ENCODE measurements at regions not wholly inside any gene's neighbourhood (a gene's known extent, or its start where the extent isn't known, plus 50 kb on each side); places are given as distances from the start of the nearest gene placed in this dataset.

DNA sequence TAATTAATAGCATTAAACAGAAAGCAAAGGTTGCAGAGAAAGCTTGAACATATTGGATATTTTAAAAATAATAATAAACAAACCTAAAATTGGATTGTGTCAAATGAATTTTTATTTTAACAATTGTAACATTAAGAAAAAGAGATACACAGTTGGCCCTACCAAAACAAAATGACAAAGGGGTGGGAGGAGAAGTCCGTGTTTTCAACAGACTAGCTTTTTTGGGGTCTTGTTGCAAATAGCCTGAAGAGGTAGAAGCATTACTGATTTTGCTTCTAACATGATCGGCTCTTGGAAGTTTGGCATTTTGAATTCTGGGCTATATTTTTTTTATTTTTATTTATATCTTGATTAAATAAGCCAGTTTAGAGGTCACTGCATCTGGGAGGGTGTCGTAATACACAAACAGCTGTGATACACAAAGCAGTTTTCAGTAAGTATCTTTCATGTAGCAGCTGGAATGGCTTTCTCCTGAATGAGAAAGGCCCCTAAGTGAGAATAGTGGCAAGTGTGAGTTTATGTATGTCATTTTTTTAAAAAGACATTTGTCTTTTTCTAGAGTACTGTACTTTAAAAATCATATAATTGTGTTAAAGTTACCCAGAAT lies 85.5 kb upstream of the ZNF217 start:
- H3K27ac Mint-ChIP-seq: peak overlapping the region; percentile 95
- TF ChIP-seq, protein P1, sequence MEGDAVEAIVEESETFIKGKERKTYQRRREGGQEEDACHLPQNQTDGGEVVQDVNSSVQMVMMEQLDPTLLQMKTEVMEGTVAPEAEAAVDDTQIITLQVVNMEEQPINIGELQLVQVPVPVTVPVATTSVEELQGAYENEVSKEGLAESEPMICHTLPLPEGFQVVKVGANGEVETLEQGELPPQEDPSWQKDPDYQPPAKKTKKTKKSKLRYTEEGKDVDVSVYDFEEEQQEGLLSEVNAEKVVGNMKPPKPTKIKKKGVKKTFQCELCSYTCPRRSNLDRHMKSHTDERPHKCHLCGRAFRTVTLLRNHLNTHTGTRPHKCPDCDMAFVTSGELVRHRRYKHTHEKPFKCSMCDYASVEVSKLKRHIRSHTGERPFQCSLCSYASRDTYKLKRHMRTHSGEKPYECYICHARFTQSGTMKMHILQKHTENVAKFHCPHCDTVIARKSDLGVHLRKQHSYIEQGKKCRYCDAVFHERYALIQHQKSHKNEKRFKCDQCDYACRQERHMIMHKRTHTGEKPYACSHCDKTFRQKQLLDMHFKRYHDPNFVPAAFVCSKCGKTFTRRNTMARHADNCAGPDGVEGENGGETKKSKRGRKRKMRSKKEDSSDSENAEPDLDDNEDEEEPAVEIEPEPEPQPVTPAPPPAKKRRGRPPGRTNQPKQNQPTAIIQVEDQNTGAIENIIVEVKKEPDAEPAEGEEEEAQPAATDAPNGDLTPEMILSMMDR (conservative IDR thresholded peaks at IDR 0.05): peak; percentile 10
- H3K27me3 Mint-ChIP-seq: no peaks in the 10 kb centered on the region
- peaks cover 34% of the 10 kb centered on the region for H3K4me1 Mint-ChIP-seq (ENCODE audit: unreplicated experiment)
- peaks cover 3% of the 10 kb centered on the region for H3K36me3 Mint-ChIP-seq
- peak overlapping the region; percentile 74 for H3K4me3 Mint-ChIP-seq
- DNase-seq (ENCODE audit: extremely low spot score, unreplicated experiment): no peak
- H3K9me3 Mint-ChIP-seq: peaks cover 4% of the 10 kb centered on the region

DNA sequence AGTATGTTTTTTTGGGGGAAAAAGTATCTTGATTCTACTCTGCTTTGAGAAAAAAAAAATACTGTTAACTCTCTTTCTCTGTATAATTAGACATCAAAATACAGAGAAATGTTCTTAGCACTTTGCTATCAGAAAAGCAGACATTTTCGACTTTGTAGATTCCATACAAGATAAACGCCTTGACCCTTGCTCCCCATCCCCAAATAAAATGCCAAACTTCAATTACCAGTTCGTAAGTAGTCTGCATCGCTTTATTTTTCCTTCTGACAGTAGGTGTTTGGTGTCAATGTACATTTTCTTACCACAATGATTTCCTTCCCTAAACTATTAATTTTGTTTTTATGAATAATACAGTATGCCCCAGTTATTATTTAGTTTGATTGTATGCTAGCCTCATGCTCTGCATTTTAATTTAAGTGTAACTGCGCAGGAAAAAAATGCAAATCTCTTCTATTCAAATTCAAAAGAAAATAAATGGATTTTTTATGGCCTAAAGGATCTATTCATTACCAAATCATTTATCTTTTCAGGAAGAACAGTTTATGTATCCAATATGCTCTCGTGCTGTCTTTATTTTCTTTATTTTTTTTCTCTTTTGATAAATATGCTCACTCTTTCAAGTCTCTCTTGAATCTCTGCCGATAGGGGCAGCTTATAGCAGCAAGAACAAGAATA lies 84.8 kb upstream of the ZNF217 start:
- TF ChIP-seq, protein P1 (conservative IDR thresholded peaks at IDR 0.05): peak; percentile 64
- Mint-ChIP-seq H3K9me3 (peaks cover 4% of the 10 kb centered on the region), H3K27ac (peak overlapping the region; percentile 95), H3K4me1 (ENCODE audit: unreplicated experiment) (peaks cover 34% of the 10 kb centered on the region), H3K4me3 (peak overlapping the region; percentile 58), H3K27me3 (no peaks in the 10 kb centered on the region), H3K36me3 (peaks cover 3% of the 10 kb centered on the region)
- no peak for DNase-seq (ENCODE audit: extremely low spot score, unreplicated experiment)

GRCh38 chr20:53677447-53678314 lies 84.0 kb upstream of the ZNF217 start:
- H3K36me3 Mint-ChIP-seq: peaks cover 3% of the 10 kb centered on the region
- TF ChIP-seq, protein P1 (conservative IDR thresholded peaks at IDR 0.05): no peak
- H3K4me1 Mint-ChIP-seq (ENCODE audit: unreplicated experiment): peaks cover 34% of the 10 kb centered on the region
- H3K4me3 Mint-ChIP-seq: peak overlapping the region; percentile 58
- no peaks in the 10 kb centered on the region for H3K27me3 Mint-ChIP-seq
- DNase-seq (ENCODE audit: extremely low spot score, unreplicated experiment): no peak
- peaks cover 4% of the 10 kb centered on the region for H3K9me3 Mint-ChIP-seq
- H3K27ac Mint-ChIP-seq: peak overlapping the region; percentile 95

GRCh38 chr20:53676987-53677386 lies 83.3 kb upstream of the ZNF217 start:
- Mint-ChIP-seq H3K27me3 (no peaks in the 10 kb centered on the region), H3K9me3 (peaks cover 4% of the 10 kb centered on the region)
- TF ChIP-seq, protein P1 (conservative IDR thresholded peaks at IDR 0.05): no peak

DNA sequence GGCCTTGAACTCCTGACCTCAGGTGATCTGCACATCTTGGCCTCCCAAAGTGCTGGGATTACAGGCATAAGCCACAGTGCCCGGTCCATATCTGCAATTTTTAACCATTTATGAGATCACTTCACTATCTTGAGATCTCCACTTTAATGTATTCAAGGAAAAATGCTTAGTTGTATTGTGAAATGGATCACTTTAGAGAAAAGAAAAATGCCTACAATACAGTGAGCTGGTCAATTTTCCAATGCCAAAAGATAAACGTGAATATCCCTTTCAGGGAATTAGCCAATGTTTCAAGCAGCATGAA lies 82.8 kb upstream of the ZNF217 start:
- peaks cover 34% of the 10 kb centered on the region for H3K4me1 Mint-ChIP-seq (ENCODE audit: unreplicated experiment)
- no peak for DNase-seq (ENCODE audit: extremely low spot score, unreplicated experiment)
- H3K36me3 Mint-ChIP-seq: peaks cover 3% of the 10 kb centered on the region
- H3K9me3 Mint-ChIP-seq: peaks cover 4% of the 10 kb centered on the region
- no peak overlapping the region for H3K27ac Mint-ChIP-seq
- TF ChIP-seq, protein P1 (conservative IDR thresholded peaks at IDR 0.05): no peak
- H3K4me3 Mint-ChIP-seq: no peak overlapping the region
- no peaks in the 10 kb centered on the region for H3K27me3 Mint-ChIP-seq

More at GRCh38 chr20:53676987-53677386, 83.3 kb upstream of the ZNF217 start:
- no peak overlapping the region for H3K27ac Mint-ChIP-seq
- peaks cover 34% of the 10 kb centered on the region for H3K4me1 Mint-ChIP-seq (ENCODE audit: unreplicated experiment)
- no peak for DNase-seq (ENCODE audit: extremely low spot score, unreplicated experiment)
- H3K4me3 Mint-ChIP-seq: no peak overlapping the region
- H3K36me3 Mint-ChIP-seq: peaks cover 3% of the 10 kb centered on the region
